Activated CD4-positive, alpha-beta T cell treated with anti-CD3 and anti-CD28 coated beads, Interleukin-2, amount 50 U/mL, for 24 hours (primary cell): ENCODE measurements at regions not wholly inside any gene's neighbourhood (a gene's known extent, or its start where the extent isn't known, plus 50 kb on each side); places are given as distances from the start of the nearest gene placed in this dataset.

Source experiments
- DNase-seq, 2 donors: peaks; one replicate each; pipeline ENCODE4 v3.0.0-alpha.2; 2020; ENCODE audit warnings: low read depth in 1 of 2, low spot score in 1 of 2

GRCh38 chr2:147224070-147224469, 620.8 kb upstream of the ACVR2A start:
- DNase-seq, result no peak

- DNase-seq, result no peak
Observed at GRCh38 chr2:147223553-147224060, 621.2 kb upstream of the ACVR2A start.

GRCh38 chr2:147223119-147223518, 621.7 kb upstream of the ACVR2A start:
- no peak for DNase-seq

- no peak for DNase-seq
Observed at GRCh38 chr2:147222506-147222905, 622.3 kb upstream of the ACVR2A start.

DNA sequence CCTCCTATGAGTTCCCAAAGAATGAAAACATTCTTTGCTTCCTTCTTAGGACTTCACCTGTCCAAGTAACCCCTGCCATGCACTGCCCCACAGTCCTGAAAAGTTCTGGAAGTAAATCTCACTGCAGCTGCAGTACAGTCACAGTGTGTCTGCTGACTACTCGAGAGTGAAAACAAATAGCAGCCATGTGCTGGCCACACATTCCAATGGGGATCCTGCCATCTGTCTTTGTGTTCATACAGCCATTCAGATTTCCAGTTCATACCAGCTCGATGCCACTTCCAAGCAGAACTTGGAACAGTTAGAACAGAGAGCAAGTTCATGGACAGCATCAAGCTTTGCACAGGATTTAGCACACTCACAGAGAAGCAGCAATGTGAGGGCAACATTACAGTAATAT, 629.9 kb upstream of the ACVR2A start:
- no peak for DNase-seq

DNA sequence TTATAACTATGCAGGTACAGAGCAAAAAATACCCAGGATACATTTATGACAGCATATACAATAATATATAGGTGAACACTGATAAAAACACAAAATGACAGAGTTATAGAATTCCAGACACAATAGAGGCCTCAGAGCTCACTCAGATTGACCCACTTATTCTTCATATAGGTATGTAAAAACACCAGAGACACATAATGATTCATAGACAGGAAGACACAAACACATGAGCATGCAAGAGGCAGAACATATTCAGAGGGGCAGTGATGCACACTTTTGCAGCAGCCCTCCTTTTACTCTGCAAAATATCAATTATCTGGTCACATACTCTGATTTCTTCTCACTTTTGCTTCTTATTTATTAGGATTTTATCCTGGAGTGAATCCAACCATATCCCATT, 633.3 kb upstream of the ACVR2A start:
- no peak for DNase-seq

- no peak for DNase-seq
Observed at GRCh38 chr2:147204102-147204501, 640.7 kb upstream of the ACVR2A start.

- no peak for DNase-seq
Observed at GRCh38 chr2:147198651-147199171, 646.1 kb upstream of the ACVR2A start.

DNA sequence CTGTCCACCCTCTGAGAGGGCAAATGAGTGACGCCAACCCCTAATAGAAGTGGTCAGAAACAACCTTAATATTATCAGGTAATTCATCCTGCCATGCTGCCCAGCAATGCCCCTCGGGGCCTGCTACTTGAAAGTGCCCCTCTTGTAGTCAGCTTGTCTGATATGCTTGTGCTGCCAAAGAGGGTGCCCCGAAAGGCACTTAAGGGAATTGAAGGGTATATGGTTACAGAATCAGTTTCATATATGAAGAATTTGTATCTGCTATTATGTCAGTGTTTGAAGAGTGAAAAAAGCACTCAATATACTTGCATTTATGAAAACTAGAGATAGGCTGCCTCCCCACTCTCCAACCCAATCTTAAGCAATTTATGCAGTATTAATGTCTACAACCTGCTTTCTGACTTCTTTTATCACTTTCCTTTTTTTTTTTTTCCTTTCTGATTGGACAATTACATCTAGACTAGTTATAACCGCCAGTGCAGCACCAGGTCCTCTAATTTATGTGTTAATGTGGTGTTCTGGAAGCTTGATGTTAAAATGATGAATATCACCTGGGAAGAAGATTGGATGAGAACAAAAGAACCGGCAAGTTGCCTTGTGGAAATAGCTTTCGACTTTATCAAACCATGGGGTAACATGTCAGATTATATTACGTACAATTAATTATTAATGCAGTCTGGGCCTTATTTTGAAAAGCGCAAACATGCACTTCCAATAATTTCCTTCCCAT, 646.9 kb upstream of the ACVR2A start:
- no peak for DNase-seq

DNA sequence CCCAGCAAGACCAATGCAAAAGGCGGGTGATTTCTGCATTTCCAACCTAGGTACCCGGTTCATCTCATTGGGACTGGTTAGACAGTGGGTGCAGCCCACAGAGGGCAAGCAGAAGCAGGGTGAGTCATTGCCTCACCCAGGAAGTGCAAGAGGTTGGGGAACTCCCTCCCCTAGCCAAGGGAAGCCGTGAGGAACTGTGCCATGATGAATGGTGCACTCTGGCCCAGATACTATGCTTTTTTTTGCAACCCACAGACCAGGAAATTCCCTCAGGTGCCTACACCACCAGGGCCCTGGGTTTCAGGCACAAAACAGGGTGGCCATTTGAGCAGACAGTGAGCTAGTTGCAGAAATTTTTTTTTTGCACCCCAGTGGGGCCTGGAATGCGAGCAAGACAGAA, 662.6 kb upstream of the ACVR2A start:
- peak; percentile 1 to 49 for DNase-seq

GRCh38 chr2:147181351-147182029, 663.3 kb upstream of the ACVR2A start:
- DNase-seq, result no peak

DNA sequence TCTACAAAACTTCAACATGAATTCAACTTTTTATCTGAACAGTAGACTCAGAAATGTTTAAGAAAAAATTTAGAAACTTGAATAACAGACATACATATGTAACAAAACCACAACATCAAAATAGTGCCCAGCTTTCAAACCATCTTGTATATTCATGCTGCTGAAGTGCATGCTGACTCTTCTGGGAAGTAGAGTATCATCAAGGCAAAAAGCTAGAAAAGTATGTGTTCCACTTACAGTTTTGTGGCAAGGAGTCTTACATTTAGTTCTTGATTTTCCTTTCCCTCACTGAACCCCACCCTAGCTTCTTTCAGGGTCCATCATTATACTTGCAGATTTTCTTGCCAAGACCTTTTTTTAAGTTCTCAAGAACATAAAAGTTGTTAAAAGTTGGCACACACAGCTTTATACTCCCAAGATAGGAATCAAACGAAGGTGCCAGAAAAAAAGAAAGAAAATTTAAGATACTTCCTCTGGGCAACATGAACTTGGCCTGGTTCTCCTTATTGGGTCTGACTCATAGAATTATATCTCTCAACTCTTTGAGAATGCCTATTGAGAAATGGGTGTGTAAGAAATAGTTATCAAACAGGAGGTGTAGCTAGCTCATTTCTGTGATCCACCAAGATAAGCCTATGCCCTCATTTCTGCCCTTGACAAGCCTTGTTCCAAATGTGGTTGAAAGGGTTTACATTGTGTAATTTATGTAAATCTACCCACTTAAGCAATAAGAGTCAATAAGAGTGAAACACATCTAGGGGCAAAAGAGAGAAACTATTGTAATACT, 667.6 kb upstream of the ACVR2A start:
- DNase-seq, result no peak

DNA sequence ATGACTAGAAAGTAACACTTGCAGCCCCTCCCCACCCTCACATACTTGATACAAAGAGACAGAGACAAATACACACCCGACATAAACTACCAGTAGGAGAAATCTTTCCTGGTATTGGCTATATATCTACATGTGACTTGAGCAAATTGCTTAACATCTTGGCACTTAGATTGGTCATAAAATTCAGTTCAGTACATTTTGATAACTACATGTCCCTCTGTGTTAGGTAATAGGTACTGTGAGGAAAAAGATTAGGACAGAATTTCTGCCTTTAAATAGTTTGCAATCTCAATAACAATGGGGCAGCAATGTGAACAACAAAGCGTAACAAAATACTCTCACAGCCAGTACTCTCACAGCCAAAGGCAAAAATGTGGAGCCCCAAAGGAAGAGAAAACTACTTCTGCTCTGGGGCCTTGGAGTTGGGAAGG, 670.0 kb upstream of the ACVR2A start:
- no peak for DNase-seq

DNA sequence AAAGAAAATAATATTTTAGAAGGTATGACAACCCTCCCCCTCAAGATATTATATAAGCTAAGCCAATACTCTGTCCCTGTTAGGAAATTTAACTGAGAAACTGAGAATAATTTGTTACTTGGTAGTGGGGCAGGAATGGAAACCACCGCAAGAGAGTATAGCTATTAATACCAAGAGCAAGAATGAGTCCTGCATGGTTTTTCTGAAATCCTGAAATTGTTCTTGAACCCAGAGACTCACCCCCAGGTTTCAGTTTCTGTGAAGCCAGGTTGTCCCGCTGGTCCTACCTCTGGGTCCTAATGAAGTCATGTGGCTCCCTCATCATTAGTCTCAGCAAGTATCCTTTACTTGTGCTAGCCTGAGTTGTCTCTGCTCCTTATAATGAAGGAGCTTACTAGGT, 671.0 kb upstream of the ACVR2A start:
- DNase-seq, result no peak

GRCh38 chr2:147173189-147173581, 671.6 kb upstream of the ACVR2A start:
- DNase-seq, result no peak

DNA sequence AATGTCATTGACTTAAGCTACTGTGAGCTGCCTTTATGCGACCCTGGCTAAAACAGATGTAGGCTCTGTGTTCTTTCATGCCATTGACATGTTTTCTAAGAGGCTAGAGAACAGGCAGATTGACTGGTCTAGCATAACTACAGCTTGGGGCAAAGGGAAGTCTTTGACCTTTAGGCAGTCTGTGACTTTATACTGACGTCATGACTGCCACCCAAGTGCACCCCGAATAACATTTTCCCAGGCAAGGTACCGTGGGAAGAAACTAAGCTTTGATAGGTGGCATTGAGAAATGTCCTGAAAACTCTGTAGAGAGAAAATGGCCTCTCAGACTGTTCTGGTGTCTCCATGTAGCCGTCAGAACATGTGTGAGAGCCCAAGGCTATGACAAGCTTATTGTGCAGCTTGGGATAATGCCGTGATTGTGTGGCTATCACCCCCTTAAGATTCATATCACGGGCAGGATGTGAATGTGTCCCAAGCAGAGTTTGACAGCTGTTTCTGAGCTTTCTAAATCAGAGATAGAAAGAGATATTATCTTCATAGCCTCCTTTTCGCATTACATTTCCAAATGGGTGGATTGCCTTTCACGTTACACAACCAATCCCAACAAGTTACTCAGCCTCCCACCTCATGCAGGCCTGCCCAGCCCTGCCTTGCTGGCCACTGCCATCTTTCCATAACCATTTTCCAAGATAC, 672.2 kb upstream of the ACVR2A start:
- no peak for DNase-seq

- DNase-seq, result no peak
Observed at GRCh38 chr2:147171941-147172340, 672.9 kb upstream of the ACVR2A start.

DNA sequence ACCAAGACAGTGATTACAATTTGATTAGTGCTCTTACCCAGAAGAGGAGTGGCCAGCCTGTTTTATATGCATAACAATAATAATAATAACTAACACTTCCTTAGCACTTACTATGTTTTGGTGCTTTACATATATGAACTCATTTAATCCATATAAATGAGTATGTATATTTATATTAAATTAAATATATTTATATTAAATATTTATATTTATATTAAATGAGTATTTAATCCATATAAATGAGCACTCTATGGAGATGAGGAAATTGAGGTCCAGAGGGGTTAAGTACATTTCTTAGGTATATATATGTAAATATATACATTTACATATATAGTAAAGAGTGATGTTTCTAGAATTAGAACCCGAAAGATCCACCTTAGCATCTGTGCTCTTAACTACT, 673.9 kb upstream of the ACVR2A start:
- no peak for DNase-seq

DNA sequence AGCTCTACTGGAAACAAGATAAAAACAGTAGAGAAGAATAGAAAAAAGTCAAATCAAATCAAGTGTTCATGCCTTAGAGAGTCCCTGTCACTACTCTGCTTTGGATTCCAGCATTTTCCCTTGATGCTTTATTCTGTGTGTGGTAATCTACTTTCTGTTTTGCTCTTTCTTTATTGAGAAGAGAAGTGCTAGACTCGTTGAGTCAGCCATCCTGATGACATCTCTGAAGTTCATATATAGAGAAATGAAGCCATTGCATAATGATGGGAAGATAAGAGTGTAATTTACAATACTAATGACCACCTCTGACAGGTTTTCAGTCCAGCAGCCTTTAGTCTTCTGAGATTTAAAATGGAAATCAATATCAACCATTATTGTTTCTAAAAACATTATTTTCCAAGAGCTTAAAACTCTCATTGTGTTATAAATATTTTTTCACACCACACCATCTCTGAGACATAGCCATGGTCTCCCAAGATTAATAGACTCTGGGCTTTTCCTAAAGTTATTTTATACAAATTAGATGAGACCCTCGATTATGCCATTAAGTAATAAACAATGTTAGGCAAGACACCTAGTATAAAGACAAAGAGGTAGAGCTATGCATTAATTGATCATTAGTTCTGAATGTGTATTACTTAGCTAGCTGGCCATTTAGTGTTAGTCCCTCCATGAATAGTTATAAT, 679.0 kb upstream of the ACVR2A start:
- no peak for DNase-seq

DNA sequence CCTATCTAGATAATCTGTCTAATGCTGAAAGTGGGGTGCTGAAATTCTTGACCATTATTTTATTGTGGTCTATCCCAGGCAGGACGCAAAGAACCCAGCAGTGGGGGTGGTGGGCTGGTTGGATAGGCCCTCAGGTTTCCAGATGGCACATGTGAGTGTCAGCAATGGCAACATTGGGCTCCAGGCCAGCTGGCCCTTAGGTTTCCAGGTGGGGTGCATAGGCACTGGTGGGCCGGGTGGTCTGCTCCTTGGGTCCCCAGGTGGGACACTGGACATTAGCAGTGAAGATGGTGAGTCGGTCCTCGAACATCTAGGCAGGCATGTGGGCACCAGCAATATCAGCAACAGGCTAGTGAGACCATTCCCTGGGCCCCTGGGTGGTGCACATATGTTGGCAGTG, 680.3 kb upstream of the ACVR2A start:
- DNase-seq, result no peak
